ENCODE measurements at regions not wholly inside any gene's neighbourhood (a gene's known extent, or its start where the extent isn't known, plus 50 kb on each side); places are given as distances from the start of the nearest gene placed in this dataset.
"Not testable (repeated sequence)": the region's sequence is repeated elsewhere in the genome, so short reads cannot be mapped to it uniquely, and the experiment has no call there.

DNA sequence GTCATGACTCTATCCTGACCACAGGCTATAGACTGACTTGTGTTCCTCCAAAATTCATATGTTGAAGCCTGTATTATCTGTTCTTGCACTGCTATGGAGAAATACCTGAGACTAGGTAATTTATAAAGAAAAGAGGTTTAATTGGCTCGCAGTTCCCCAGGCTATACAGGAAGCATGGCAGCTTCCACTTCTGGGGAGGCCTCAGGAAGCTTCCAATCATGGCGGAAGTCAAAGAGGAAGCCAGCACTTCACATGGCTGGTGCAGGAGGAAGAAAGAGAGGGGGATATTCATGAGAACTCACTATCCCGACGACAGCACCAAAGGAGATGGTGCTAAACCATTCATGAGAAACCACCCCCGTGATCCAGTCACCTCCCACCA, 84.3 kb upstream of the KDM7A start:
- H3K4me1 ChIP-seq: peaks cover 0 to 20% (median 2%) of the 10 kb centered on the region in 6 donors
- no peak for DNase-seq
- TF ChIP-seq POLR2AphosphoS5 (IDR thresholded peaks at IDR 0.05) (no peak), POLR2A (IDR thresholded peaks at IDR 0.05) (no peak)
- TF ChIP-seq, protein P1, sequence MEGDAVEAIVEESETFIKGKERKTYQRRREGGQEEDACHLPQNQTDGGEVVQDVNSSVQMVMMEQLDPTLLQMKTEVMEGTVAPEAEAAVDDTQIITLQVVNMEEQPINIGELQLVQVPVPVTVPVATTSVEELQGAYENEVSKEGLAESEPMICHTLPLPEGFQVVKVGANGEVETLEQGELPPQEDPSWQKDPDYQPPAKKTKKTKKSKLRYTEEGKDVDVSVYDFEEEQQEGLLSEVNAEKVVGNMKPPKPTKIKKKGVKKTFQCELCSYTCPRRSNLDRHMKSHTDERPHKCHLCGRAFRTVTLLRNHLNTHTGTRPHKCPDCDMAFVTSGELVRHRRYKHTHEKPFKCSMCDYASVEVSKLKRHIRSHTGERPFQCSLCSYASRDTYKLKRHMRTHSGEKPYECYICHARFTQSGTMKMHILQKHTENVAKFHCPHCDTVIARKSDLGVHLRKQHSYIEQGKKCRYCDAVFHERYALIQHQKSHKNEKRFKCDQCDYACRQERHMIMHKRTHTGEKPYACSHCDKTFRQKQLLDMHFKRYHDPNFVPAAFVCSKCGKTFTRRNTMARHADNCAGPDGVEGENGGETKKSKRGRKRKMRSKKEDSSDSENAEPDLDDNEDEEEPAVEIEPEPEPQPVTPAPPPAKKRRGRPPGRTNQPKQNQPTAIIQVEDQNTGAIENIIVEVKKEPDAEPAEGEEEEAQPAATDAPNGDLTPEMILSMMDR (IDR thresholded peaks at IDR 0.05 in 8 of 11, conservative IDR thresholded peaks at IDR 0.05 in 3 of 11): no peak
- H3K4me3 ChIP-seq: no peak overlapping the region
- no peak overlapping the region for H3K27ac ChIP-seq
- intact Hi-C loops (cut with DNase I; ENCODE audit: low total_unique reads): no loop called here
- peaks cover 0 to 7% (median 0%) of the 10 kb centered on the region in 8 donors for H3K9me3 ChIP-seq
- H3K36me3 ChIP-seq: no peaks in the 10 kb centered on the region
- WGBS, 5 donors: 53 to 65% (median 64%) methylated on average over 5 of the region's 5 CpGs
- H3K27me3 ChIP-seq (replicated peaks in 1 of 7): peaks cover 0 to 4% (median 0%) of the 10 kb centered on the region in 7 donors

DNA sequence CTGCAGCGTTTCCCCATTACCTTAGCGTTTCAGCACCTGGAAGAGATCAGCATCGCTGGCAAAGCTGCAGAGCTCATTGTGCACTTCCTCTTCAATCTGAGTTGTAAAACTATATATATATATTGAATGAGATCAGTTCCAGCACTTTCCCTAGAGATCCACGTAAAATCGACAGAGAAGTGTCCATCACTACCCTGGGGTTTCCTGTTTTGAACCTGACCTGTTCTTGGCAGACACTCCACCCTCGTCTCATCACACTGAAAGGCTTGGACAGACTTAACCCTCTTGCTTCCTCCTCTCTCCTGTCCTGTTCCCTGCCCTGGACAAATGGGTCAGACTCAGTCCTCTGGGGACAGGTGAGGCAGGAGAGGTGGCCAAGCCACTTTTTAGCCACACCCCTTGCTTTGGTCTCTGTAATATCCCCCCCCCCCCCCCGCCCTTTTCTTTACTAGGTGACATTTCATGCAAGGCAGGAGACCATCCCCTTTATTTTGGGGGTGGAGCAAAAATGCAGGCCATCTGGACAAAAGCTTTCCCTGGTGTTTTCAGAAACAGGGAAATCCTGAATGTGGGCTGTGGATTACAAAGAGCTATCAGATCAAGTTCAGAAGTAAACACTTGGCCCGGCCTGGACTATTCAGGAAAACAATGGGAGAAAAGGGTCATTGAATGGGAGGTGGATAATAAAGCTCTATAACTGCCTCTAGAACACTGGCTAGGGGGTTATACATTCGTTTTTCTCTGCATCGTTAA, 83.7 kb upstream of the KDM7A start:
- Histone ChIP-seq H3K4me1 (peaks cover 0 to 20% (median 2%) of the 10 kb centered on the region in 6 donors), H3K27ac (no peak overlapping the region), H3K27me3 (replicated peaks in 1 of 7) (peaks cover 0 to 4% (median 0%) of the 10 kb centered on the region in 7 donors), H3K9me3 (peaks cover 0 to 7% (median 0%) of the 10 kb centered on the region in 8 donors), H3K36me3 (no peaks in the 10 kb centered on the region), H3K4me3 (no peak overlapping the region)
- TF ChIP-seq, protein P1 (IDR thresholded peaks at IDR 0.05 in 8 of 11, conservative IDR thresholded peaks at IDR 0.05 in 3 of 11): no peak
- TF ChIP-seq POLR2A (IDR thresholded peaks at IDR 0.05): no peak
- no peak for TF ChIP-seq POLR2AphosphoS5 (IDR thresholded peaks at IDR 0.05)
- 40 to 59% (median 52%) methylated on average over 10 of the region's 10 CpGs for WGBS, 5 donors
- no peak for DNase-seq
- intact Hi-C loops (cut with DNase I; ENCODE audit: low total_unique reads): no loop called here

DNA sequence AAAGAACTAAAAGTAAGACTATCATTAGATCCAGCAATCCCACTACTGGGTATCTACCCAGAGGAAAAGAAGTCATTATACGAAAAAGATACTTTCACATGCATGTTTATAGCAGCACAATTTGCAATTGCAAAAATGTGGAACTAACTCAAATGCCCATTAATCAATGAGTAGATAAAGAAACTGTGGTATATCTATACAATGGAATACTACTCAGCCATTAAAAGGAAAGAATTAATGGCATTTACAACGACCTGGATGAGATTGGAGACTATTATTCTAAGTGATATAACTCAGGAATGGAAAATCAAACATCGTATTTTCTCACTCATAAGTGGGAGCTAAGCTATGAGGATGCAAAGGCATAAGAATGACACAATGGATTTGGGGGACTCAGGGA, 80.5 kb upstream of the KDM7A start:
- H3K27ac ChIP-seq; H3K27me3 ChIP-seq (replicated peaks in 1 of 7); H3K4me3 ChIP-seq; H3K9me3 ChIP-seq; intact Hi-C loops (cut with DNase I; ENCODE audit: low total_unique reads); DNase-seq; H3K36me3 ChIP-seq: not testable (repeated sequence)
- H3K4me1 ChIP-seq: peaks cover 0 to 30% (median 17%) of the 10 kb centered on the region in 6 donors
- WGBS, 5 donors: 78 to 88% (median 80%) methylated on average over 3 of the region's 3 CpGs

DNA sequence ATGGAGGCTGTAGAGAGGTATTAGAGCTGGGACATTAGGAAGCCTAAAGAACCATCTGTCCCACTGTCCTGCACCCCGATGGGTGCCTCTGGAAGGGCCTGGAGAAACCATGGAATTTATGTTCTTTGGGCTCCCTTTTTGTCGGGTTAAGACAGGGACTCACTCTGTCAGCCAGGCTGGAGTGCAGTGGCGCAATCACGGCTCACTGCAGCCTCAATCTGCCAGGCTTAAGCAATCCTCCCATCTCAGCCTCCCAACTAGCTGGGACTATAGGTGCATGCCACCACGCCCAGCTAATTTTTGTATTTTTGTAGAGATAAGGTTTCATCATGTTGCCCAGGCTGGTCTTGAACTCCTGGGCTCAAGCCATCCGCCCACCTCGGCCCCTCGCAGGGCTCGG, 78.2 kb upstream of the KDM7A start:
- H3K9me3 ChIP-seq; DNase-seq; H3K36me3 ChIP-seq; H3K4me3 ChIP-seq; intact Hi-C loops (cut with DNase I; ENCODE audit: low total_unique reads); H3K27me3 ChIP-seq (replicated peaks in 1 of 7): not testable (repeated sequence)
- H3K27ac ChIP-seq: peak overlapping the region in 1 of 8 donors; percentile 92
- 93 to 95% (median 93%) methylated on average over 9 of the region's 9 CpGs for WGBS, 5 donors
- peaks cover 0 to 37% (median 17%) of the 10 kb centered on the region in 6 donors for H3K4me1 ChIP-seq

DNA sequence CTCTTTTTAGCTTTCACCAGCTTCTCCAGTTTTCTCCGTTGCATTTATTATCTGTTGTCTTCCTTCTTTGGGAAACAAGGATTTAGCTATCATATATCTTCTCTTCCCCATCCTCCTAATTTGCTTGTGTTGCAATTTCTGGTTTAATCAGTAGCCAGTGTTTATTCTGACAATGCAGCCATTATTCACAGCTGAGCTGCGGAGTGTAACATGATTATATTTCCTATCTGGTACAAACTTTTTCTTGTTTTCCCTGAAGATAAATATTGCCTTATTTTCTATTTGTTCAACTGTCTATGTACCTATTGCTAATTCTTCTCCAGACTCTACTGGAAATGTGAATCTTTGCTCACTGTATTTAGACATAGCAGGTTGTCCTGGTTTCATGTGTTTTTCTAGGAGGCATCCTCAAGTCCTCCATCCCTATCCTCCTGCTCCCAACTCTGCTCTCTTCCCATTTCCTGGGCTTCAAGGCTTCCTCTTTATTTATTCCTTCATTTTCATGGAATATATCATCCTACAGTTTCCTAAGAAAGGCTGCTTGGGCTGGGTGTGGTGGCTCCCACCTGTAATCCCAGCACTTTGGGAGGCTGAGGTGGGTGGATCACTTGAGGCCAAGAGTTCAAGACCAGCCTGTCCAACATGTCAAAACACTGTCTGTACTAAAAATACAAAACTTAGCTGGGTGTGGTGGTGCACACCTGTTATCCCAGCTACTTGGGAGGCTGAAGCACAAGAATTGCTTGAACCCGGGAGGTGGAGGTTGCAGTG, 72.4 kb upstream of the KDM7A start:
- TF ChIP-seq POLR2A (IDR thresholded peaks at IDR 0.05): no peak
- TF ChIP-seq, protein P1 (IDR thresholded peaks at IDR 0.05 in 8 of 11, conservative IDR thresholded peaks at IDR 0.05 in 3 of 11): no peak
- no peak for TF ChIP-seq POLR2AphosphoS5 (IDR thresholded peaks at IDR 0.05)
- DNase-seq: no peak
- 80 to 91% (median 83%) methylated on average over 3 of the region's 3 CpGs for WGBS, 5 donors
- peaks cover 0 to 32% (median 17%) of the 10 kb centered on the region in 6 donors for H3K4me1 ChIP-seq
- H3K27ac ChIP-seq: no peak overlapping the region
- no peaks in the 10 kb centered on the region for H3K27me3 ChIP-seq (replicated peaks in 1 of 7)
- H3K9me3 ChIP-seq: no peaks in the 10 kb centered on the region
- intact Hi-C loops (cut with DNase I; ENCODE audit: low total_unique reads): no loop called here
- H3K36me3 ChIP-seq: no peaks in the 10 kb centered on the region
- no peak overlapping the region for H3K4me3 ChIP-seq
